Karpas-422 (cell line): ENCODE measurements at regions not wholly inside any gene's neighbourhood (a gene's known extent, or its start where the extent isn't known, plus 50 kb on each side); places are given as distances from the start of the nearest gene placed in this dataset.
"Not testable (repeated sequence)": the region's sequence is repeated elsewhere in the genome, so short reads cannot be mapped to it uniquely, and the experiment has no call there.

Source experiments
- DNase-seq: peaks from one replicate; pipeline ENCODE4 v3.0.0-alpha.2; 2015
- H2AFZ ChIP-seq: fragments of 200-600 bp; sonication (generic); 2 replicates; pipeline ENCODE4 v1.6.1; 2014; ENCODE audit warnings: antibody characterized with exemption, low read length, mixed read lengths
- H3K27ac ChIP-seq: fragments of 200-600 bp; sonication (generic); 2 replicates; pipeline ENCODE4 v1.5.1; 2014; ENCODE audit warnings: mild to moderate bottlenecking, low read length, moderate library complexity
- H3K27me3 ChIP-seq: fragments of 200-600 bp; sonication (generic); 2 replicates; pipeline ENCODE4 v1.6.1; 2014; ENCODE audit warnings: low read length, mixed read lengths
- H3K36me3 ChIP-seq: fragments of 200-600 bp; sonication (generic); 2 replicates; pipeline ENCODE4 v1.6.1; 2014; ENCODE audit warnings: low read length, mixed read lengths; ENCODE audit not compliant: insufficient read depth
- H3K4me1 ChIP-seq: fragments of 200-600 bp; sonication (generic); 2 replicates; pipeline ENCODE4 v1.6.1; 2014; ENCODE audit warnings: mild to moderate bottlenecking, low read length, mixed read lengths
- H3K4me2 ChIP-seq: fragments of 200-600 bp; sonication (generic); 2 replicates; pipeline ENCODE4 v1.6.1; 2014; ENCODE audit warnings: low read length, low read depth, mild to moderate bottlenecking; ENCODE audit not compliant: poor library complexity, severe bottlenecking
- H3K4me3 ChIP-seq: fragments of 200-600 bp; sonication (generic); 2 replicates; pipeline ENCODE4 v1.5.1; 2014; ENCODE audit warnings: mild to moderate bottlenecking, antibody characterized with exemption, low read length, mixed read lengths
- H3K79me2 ChIP-seq: fragments of 200-600 bp; sonication (generic); 2 replicates; pipeline ENCODE4 v1.6.1; 2014; ENCODE audit warnings: mild to moderate bottlenecking, low read length, mixed read lengths
- H3K9ac ChIP-seq: fragments of 200-600 bp; sonication (generic); 2 replicates; pipeline ENCODE4 v1.6.0; 2014; ENCODE audit warnings: low read length
- H3K9me2 ChIP-seq: fragments of 200-600 bp; sonication (generic), shearing (Covaris generic); replicated peaks from 2 replicates; pipeline ENCODE4 v1.6.0; 2014; ENCODE audit warnings: mild to moderate bottlenecking, low read length, moderate library complexity; ENCODE audit not compliant: insufficient read depth
- H3K9me3 ChIP-seq: fragments of 300-700, 200-600 bp; sonication (generic); 2 replicates; pipeline ENCODE4 v1.6.1; 2014; ENCODE audit warnings: low read length, mixed read lengths
- H4K20me1 ChIP-seq: fragments of 200-600 bp; sonication (generic); 2 replicates; pipeline ENCODE4 v1.6.1; 2014; ENCODE audit warnings: mild to moderate bottlenecking, antibody characterized with exemption, low read length, low read depth; ENCODE audit not compliant: insufficient read depth

GRCh38 chr3:22735373-22735772 lies 467.8 kb upstream of the UBE2E2 start:
- no peaks in the 10 kb centered on the region for H4K20me1 ChIP-seq
- H3K4me2 ChIP-seq = no peak overlapping the region
- no peak overlapping the region for H2AFZ ChIP-seq
- no peaks in the 10 kb centered on the region for H3K79me2 ChIP-seq
- H3K9me2 ChIP-seq = no peaks in the 10 kb centered on the region
- peaks cover 10% of the 10 kb centered on the region; the same call in 1 of the 2 replicates for H3K9me3 ChIP-seq
- H3K9ac ChIP-seq = no peak overlapping the region
- H3K4me1 ChIP-seq = no peaks in the 10 kb centered on the region
- no peaks in the 10 kb centered on the region for H3K27me3 ChIP-seq
- no peak overlapping the region for H3K4me3 ChIP-seq
- no peak overlapping the region for H3K27ac ChIP-seq
- DNase-seq = no peak
- no peaks in the 10 kb centered on the region for H3K36me3 ChIP-seq

- H3K9ac ChIP-seq, H3K27me3 ChIP-seq, H3K4me3 ChIP-seq, H3K4me1 ChIP-seq, H2AFZ ChIP-seq, H3K9me3 ChIP-seq, H3K79me2 ChIP-seq, H3K4me2 ChIP-seq, DNase-seq, H3K27ac ChIP-seq, H3K36me3 ChIP-seq, H4K20me1 ChIP-seq, H3K9me2 ChIP-seq: not testable (repeated sequence)
Measured at GRCh38 chr3:22743386-22743785, 459.7 kb upstream of the UBE2E2 start.

GRCh38 chr3:22745321-22745720 lies 457.8 kb upstream of the UBE2E2 start:
- no peaks in the 10 kb centered on the region for H3K9me2 ChIP-seq
- H3K4me2 ChIP-seq = no peak overlapping the region
- no peaks in the 10 kb centered on the region for H4K20me1 ChIP-seq
- H3K36me3 ChIP-seq = no peaks in the 10 kb centered on the region
- H3K4me3 ChIP-seq = no peak overlapping the region
- H2AFZ ChIP-seq = no peak overlapping the region
- H3K27me3 ChIP-seq = no peaks in the 10 kb centered on the region
- no peak overlapping the region for H3K27ac ChIP-seq
- DNase-seq = no peak
- peaks cover 5% of the 10 kb centered on the region; the same call in 1 of the 2 replicates for H3K9me3 ChIP-seq
- H3K79me2 ChIP-seq = no peaks in the 10 kb centered on the region
- no peak overlapping the region for H3K9ac ChIP-seq
- H3K4me1 ChIP-seq = no peaks in the 10 kb centered on the region

- H3K9ac ChIP-seq = no peak overlapping the region
- no peak overlapping the region for H3K4me3 ChIP-seq
- H3K9me2 ChIP-seq = no peaks in the 10 kb centered on the region
- no peak for DNase-seq
- no peaks in the 10 kb centered on the region for H3K79me2 ChIP-seq
- no peak overlapping the region for H3K27ac ChIP-seq
- no peaks in the 10 kb centered on the region for H3K27me3 ChIP-seq
- no peak overlapping the region for H3K4me2 ChIP-seq
- H3K9me3 ChIP-seq = peaks cover 5% of the 10 kb centered on the region; the same call in 1 of the 2 replicates
- no peaks in the 10 kb centered on the region for H3K4me1 ChIP-seq
- no peak overlapping the region for H2AFZ ChIP-seq
- H3K36me3 ChIP-seq = no peaks in the 10 kb centered on the region
- H4K20me1 ChIP-seq = no peaks in the 10 kb centered on the region
Measured at GRCh38 chr3:22746221-22746620, 456.9 kb upstream of the UBE2E2 start.

- no peaks in the 10 kb centered on the region for H3K36me3 ChIP-seq
- no peak overlapping the region for H3K9ac ChIP-seq
- no peaks in the 10 kb centered on the region for H3K4me1 ChIP-seq
- no peak overlapping the region for H3K27ac ChIP-seq
- peaks cover 10% of the 10 kb centered on the region for H3K9me3 ChIP-seq
- H4K20me1 ChIP-seq = no peaks in the 10 kb centered on the region
- H3K4me3 ChIP-seq = no peak overlapping the region
- H3K79me2 ChIP-seq = no peaks in the 10 kb centered on the region
- H3K27me3 ChIP-seq = no peaks in the 10 kb centered on the region
- H3K4me2 ChIP-seq = no peak overlapping the region
- H2AFZ ChIP-seq = no peak overlapping the region
- DNase-seq = no peak
- H3K9me2 ChIP-seq = no peaks in the 10 kb centered on the region
Measured at GRCh38 chr3:22748453-22749045, 454.6 kb upstream of the UBE2E2 start.

- no peaks in the 10 kb centered on the region for H3K4me1 ChIP-seq
- DNase-seq = no peak
- no peak overlapping the region for H3K9ac ChIP-seq
- no peak overlapping the region for H3K27ac ChIP-seq
- no peaks in the 10 kb centered on the region for H3K9me2 ChIP-seq
- H4K20me1 ChIP-seq = no peaks in the 10 kb centered on the region
- H3K4me2 ChIP-seq = no peak overlapping the region
- no peaks in the 10 kb centered on the region for H3K79me2 ChIP-seq
- H3K27me3 ChIP-seq = no peaks in the 10 kb centered on the region
- peaks cover 15% of the 10 kb centered on the region for H3K9me3 ChIP-seq
- H2AFZ ChIP-seq = no peak overlapping the region
- H3K4me3 ChIP-seq = no peak overlapping the region
- H3K36me3 ChIP-seq = no peaks in the 10 kb centered on the region
Measured at GRCh38 chr3:22759636-22760310, 443.4 kb upstream of the UBE2E2 start.

- Histone ChIP-seq H3K79me2 (no peaks in the 10 kb centered on the region), H3K9me2 (no peaks in the 10 kb centered on the region), H2AFZ (no peak overlapping the region), H4K20me1 (no peaks in the 10 kb centered on the region), H3K27ac (no peak overlapping the region), H3K4me1 (no peaks in the 10 kb centered on the region), H3K4me3 (no peak overlapping the region), H3K4me2 (no peak overlapping the region), H3K36me3 (no peaks in the 10 kb centered on the region), H3K9ac (no peak overlapping the region), H3K27me3 (no peaks in the 10 kb centered on the region), H3K9me3 (peaks cover 15% of the 10 kb centered on the region)
- DNase-seq = no peak
Measured at GRCh38 chr3:22765679-22766078, 437.4 kb upstream of the UBE2E2 start.

GRCh38 chr3:22777834-22778233 lies 425.3 kb upstream of the UBE2E2 start:
- no peaks in the 10 kb centered on the region for H3K9me2 ChIP-seq
- H3K9ac ChIP-seq = no peak overlapping the region
- no peaks in the 10 kb centered on the region for H3K79me2 ChIP-seq
- H3K4me2 ChIP-seq = no peak overlapping the region
- no peak overlapping the region for H3K27ac ChIP-seq
- H3K4me3 ChIP-seq = no peak overlapping the region
- no peak for DNase-seq
- H4K20me1 ChIP-seq = no peaks in the 10 kb centered on the region
- H3K36me3 ChIP-seq = no peaks in the 10 kb centered on the region
- no peaks in the 10 kb centered on the region for H3K4me1 ChIP-seq
- H2AFZ ChIP-seq = no peak overlapping the region
- no peaks in the 10 kb centered on the region for H3K27me3 ChIP-seq
- H3K9me3 ChIP-seq = peaks cover 16% of the 10 kb centered on the region
